Liver (tissue), 8 donors: ENCODE measurements at regions not wholly inside any gene's neighbourhood (a gene's known extent, or its start where the extent isn't known, plus 50 kb on each side); places are given as distances from the start of the nearest gene placed in this dataset.

Experiments used
- DNase-seq: peaks from one replicate; pipeline ENCODE4 v3.0.0-alpha.2; 2017; ENCODE audit warnings: low spot score
- H3K27ac ChIP-seq, 2 donors: one replicate each; pipeline ENCODE4 v1.7.0; 2013; ENCODE audit warnings: inconsistent platforms in 2 of 2, low read length in 2 of 2, control low read depth in 1 of 2, low read depth in 1 of 2, mild to moderate bottlenecking in 1 of 2
- H3K27me3 ChIP-seq, 4 donors: one replicate each; pipeline versions ENCODE4 v1.6.1 to v1.7.0; 2013; ENCODE audit warnings: low read length in 3 of 4, inconsistent platforms in 1 of 4, mild to moderate bottlenecking in 1 of 4, moderate library complexity in 1 of 4; ENCODE audit not compliant: control insufficient read depth in 4 of 4, insufficient read depth in 4 of 4
- H3K36me3 ChIP-seq, 4 donors: one replicate each; pipeline versions ENCODE4 v1.6.1 to v1.7.0; 2013; ENCODE audit warnings: low read length in 3 of 4, mild to moderate bottlenecking in 3 of 4, low read depth in 1 of 4, moderate library complexity in 1 of 4; ENCODE audit not compliant: control insufficient read depth in 4 of 4, insufficient read depth in 3 of 4
- H3K4me1 ChIP-seq, 4 donors: one replicate each; pipeline versions ENCODE4 v1.6.1 to v1.7.0; 2013; ENCODE audit warnings: low read length in 3 of 4, mild to moderate bottlenecking in 3 of 4, moderate library complexity in 1 of 4; ENCODE audit not compliant: control insufficient read depth in 4 of 4, insufficient read depth in 4 of 4
- H3K4me3 ChIP-seq, 3 donors: one replicate each; pipeline versions ENCODE4 v1.6.1 to v1.7.0; 2013; ENCODE audit warnings: low read length in 3 of 3, control low read depth in 1 of 3, low read depth in 1 of 3, mild to moderate bottlenecking in 1 of 3
- H3K9ac ChIP-seq, 2 donors: one replicate each; pipeline ENCODE4 v1.7.0; 2013; ENCODE audit warnings: low read length in 2 of 2, mild to moderate bottlenecking in 2 of 2, moderate library complexity in 2 of 2, control low read depth in 1 of 2, low read depth in 1 of 2
- H3K9me3 ChIP-seq, 4 donors: one replicate each; pipeline versions ENCODE4 v1.6.1 to v1.7.0; 2013; ENCODE audit warnings: low read length in 3 of 4; ENCODE audit not compliant: control insufficient read depth in 4 of 4
- ATF3 ChIP-seq: IDR thresholded peaks from 2 replicates; pipeline ENCODE4 v1.6.1; 2016; ENCODE audit warnings: antibody characterized with exemption
- EGR1 ChIP-seq, 2 donors: IDR thresholded peaks; 2 replicates each; pipeline ENCODE4 v1.6.1; 2016 to 2018; ENCODE audit warnings: antibody characterized with exemption in 2 of 2, low read depth in 2 of 2
- FOXA1 ChIP-seq: IDR thresholded peaks from 2 replicates; pipeline ENCODE4 v1.6.1; 2016; ENCODE audit warnings: antibody characterized with exemption
- FOXA2 ChIP-seq: IDR thresholded peaks from 2 replicates; pipeline ENCODE4 v1.6.1; 2016; ENCODE audit warnings: antibody characterized with exemption
- GABPA ChIP-seq, 2 donors: IDR thresholded peaks in 1 of 2; conservative IDR thresholded peaks in 1 of 2; 2 replicates each; pipeline ENCODE4 v1.6.1; 2016; ENCODE audit warnings: antibody characterized with exemption in 2 of 2, mild to moderate bottlenecking in 1 of 2, moderate library complexity in 1 of 2
- HNF4A ChIP-seq, 2 donors: conservative IDR thresholded peaks; 2 replicates each; pipeline ENCODE4 v1.6.1; 2016; ENCODE audit warnings: antibody characterized with exemption in 2 of 2, mild to moderate bottlenecking in 2 of 2
- HNF4G ChIP-seq: IDR thresholded peaks from 2 replicates; pipeline ENCODE4 v1.6.1; 2016; ENCODE audit warnings: antibody characterized with exemption
- JUND ChIP-seq, 2 donors: IDR thresholded peaks; 2 replicates each; pipeline ENCODE4 v1.6.1; 2016; ENCODE audit warnings: antibody characterized with exemption in 2 of 2
- NR2F2 ChIP-seq: IDR thresholded peaks from 2 replicates; pipeline ENCODE4 v1.6.1; 2016; ENCODE audit warnings: antibody characterized with exemption
- RAD21 ChIP-seq, 2 donors: IDR thresholded peaks; 2 replicates each; pipeline ENCODE4 v1.6.1; 2016; ENCODE audit warnings: antibody characterized with exemption in 2 of 2, mild to moderate bottlenecking in 2 of 2
- RXRA ChIP-seq, 2 donors: IDR thresholded peaks; 2 replicates each; pipeline ENCODE4 v1.6.1; 2017 to 2018; ENCODE audit warnings: antibody characterized with exemption in 2 of 2, mild to moderate bottlenecking in 1 of 2
- SP1 ChIP-seq: IDR thresholded peaks from 2 replicates; pipeline ENCODE4 v1.6.1; 2018; ENCODE audit warnings: antibody characterized with exemption, mild to moderate bottlenecking
- TAF1 ChIP-seq: conservative IDR thresholded peaks from 2 replicates; pipeline ENCODE4 v1.6.1; 2016; ENCODE audit warnings: antibody characterized with exemption, mild to moderate bottlenecking
- YY1 ChIP-seq: IDR thresholded peaks from 2 replicates; pipeline ENCODE4 v1.6.1; 2016; ENCODE audit warnings: antibody characterized with exemption, mild to moderate bottlenecking
- WGBS: extraction: QIAGEN DNeasy Blood & Tissue Kit; methylation state at CpG from one replicate; pipeline ENCODE4 v1.1.7; 2013; 5-methylcytosine and 5-hydroxymethylcytosine counted together
- TF ChIP-seq, protein P1 (sequence below): IDR thresholded peaks from 2 replicates; pipeline ENCODE4 v1.6.1; 2016; ENCODE audit warnings: antibody characterized with exemption, mild to moderate bottlenecking
- TF ChIP-seq, protein P2 (sequence below): IDR thresholded peaks from 2 replicates; pipeline ENCODE4 v1.6.1; 2016; ENCODE audit warnings: antibody characterized with exemption
- TF ChIP-seq, protein P3 (sequence below): fragments of 150-350 bp; IDR thresholded peaks from 2 replicates; pipeline ENCODE4 v1.5.1; 2017; ENCODE audit warnings: improper control_type of control experiment, low read depth, low read length; ENCODE audit not compliant: missing input control
- TF ChIP-seq, protein P4 (sequence below): IDR thresholded peaks from 2 replicates; pipeline ENCODE4 v1.6.1; 2016; ENCODE audit warnings: antibody characterized with exemption
- donor health status: healthy.
- donor health status: healthy.
- donor health status: healthy.
- donor health status: healthy.
- donor health status: healthy.

DNA sequence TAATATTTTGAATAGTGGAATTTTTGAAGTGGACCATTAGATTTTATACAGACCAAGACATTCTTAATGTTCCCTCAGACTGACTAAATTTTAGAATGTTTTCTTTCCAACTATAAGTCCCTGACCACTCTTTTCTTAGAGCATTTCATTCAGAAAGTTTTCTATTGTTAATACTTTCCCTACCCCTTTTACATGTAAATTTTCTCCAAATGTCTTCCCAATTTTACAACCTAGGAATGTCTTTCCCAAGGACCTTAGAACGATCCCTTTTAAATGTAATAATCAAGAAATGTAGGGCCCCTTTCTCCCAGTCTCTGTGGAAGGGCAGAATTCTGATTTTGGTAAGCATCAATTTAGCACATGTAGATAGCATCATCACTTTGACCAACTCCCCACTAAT is 730.0 kb upstream of the B3GALT2 start (continued):
- TF ChIP-seq, protein P1, sequence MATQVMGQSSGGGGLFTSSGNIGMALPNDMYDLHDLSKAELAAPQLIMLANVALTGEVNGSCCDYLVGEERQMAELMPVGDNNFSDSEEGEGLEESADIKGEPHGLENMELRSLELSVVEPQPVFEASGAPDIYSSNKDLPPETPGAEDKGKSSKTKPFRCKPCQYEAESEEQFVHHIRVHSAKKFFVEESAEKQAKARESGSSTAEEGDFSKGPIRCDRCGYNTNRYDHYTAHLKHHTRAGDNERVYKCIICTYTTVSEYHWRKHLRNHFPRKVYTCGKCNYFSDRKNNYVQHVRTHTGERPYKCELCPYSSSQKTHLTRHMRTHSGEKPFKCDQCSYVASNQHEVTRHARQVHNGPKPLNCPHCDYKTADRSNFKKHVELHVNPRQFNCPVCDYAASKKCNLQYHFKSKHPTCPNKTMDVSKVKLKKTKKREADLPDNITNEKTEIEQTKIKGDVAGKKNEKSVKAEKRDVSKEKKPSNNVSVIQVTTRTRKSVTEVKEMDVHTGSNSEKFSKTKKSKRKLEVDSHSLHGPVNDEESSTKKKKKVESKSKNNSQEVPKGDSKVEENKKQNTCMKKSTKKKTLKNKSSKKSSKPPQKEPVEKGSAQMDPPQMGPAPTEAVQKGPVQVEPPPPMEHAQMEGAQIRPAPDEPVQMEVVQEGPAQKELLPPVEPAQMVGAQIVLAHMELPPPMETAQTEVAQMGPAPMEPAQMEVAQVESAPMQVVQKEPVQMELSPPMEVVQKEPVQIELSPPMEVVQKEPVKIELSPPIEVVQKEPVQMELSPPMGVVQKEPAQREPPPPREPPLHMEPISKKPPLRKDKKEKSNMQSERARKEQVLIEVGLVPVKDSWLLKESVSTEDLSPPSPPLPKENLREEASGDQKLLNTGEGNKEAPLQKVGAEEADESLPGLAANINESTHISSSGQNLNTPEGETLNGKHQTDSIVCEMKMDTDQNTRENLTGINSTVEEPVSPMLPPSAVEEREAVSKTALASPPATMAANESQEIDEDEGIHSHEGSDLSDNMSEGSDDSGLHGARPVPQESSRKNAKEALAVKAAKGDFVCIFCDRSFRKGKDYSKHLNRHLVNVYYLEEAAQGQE = no peak
- TF ChIP-seq, protein P2, sequence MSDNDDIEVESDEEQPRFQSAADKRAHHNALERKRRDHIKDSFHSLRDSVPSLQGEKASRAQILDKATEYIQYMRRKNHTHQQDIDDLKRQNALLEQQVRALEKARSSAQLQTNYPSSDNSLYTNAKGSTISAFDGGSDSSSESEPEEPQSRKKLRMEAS = no peak
- no peak for TF ChIP-seq YY1
- TF ChIP-seq RXRA (IDR thresholded peaks at IDR 0.05) = no peak
- no peak for TF ChIP-seq GABPA (IDR thresholded peaks at IDR 0.05 in 1 of 2, conservative IDR thresholded peaks at IDR 0.05 in 1 of 2)
- no peak for TF ChIP-seq SP1
- TF ChIP-seq NR2F2 = no peak
- no peak for TF ChIP-seq TAF1
- no peak for TF ChIP-seq FOXA2
- TF ChIP-seq RAD21 (IDR thresholded peaks at IDR 0.05) = no peak
- TF ChIP-seq HNF4A (conservative IDR thresholded peaks at IDR 0.05) = no peak
- no peak for TF ChIP-seq EGR1 (IDR thresholded peaks at IDR 0.05; ENCODE audit: low read depth in 2 of 2)

GRCh38 chr1:193914871-193915270 is 728.5 kb upstream of the B3GALT2 start:
- Histone ChIP-seq H3K36me3 (no peaks in the 10 kb centered on the region), H3K27ac (no peak overlapping the region), H3K27me3 (no peaks in the 10 kb centered on the region), H3K9ac (no peak overlapping the region), H3K4me1 (no peaks in the 10 kb centered on the region), H3K4me3 (no peak overlapping the region), H3K9me3 (no peaks in the 10 kb centered on the region)
- no peak for DNase-seq
- TF ChIP-seq HNF4G (no peak), HNF4A (conservative IDR thresholded peaks at IDR 0.05) (no peak), FOXA1 (no peak), RAD21 (IDR thresholded peaks at IDR 0.05) (no peak), ATF3 (no peak), NR2F2 (no peak), GABPA (IDR thresholded peaks at IDR 0.05 in 1 of 2, conservative IDR thresholded peaks at IDR 0.05 in 1 of 2) (no peak), FOXA2 (no peak), YY1 (no peak), TAF1 (no peak), SP1 (no peak), RXRA (IDR thresholded peaks at IDR 0.05) (no peak), JUND (IDR thresholded peaks at IDR 0.05) (no peak)
- TF ChIP-seq, protein P2 = no peak
- TF ChIP-seq, protein P1 = no peak
- TF ChIP-seq, protein P3, sequence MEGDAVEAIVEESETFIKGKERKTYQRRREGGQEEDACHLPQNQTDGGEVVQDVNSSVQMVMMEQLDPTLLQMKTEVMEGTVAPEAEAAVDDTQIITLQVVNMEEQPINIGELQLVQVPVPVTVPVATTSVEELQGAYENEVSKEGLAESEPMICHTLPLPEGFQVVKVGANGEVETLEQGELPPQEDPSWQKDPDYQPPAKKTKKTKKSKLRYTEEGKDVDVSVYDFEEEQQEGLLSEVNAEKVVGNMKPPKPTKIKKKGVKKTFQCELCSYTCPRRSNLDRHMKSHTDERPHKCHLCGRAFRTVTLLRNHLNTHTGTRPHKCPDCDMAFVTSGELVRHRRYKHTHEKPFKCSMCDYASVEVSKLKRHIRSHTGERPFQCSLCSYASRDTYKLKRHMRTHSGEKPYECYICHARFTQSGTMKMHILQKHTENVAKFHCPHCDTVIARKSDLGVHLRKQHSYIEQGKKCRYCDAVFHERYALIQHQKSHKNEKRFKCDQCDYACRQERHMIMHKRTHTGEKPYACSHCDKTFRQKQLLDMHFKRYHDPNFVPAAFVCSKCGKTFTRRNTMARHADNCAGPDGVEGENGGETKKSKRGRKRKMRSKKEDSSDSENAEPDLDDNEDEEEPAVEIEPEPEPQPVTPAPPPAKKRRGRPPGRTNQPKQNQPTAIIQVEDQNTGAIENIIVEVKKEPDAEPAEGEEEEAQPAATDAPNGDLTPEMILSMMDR = no peak
- TF ChIP-seq, protein P4, sequence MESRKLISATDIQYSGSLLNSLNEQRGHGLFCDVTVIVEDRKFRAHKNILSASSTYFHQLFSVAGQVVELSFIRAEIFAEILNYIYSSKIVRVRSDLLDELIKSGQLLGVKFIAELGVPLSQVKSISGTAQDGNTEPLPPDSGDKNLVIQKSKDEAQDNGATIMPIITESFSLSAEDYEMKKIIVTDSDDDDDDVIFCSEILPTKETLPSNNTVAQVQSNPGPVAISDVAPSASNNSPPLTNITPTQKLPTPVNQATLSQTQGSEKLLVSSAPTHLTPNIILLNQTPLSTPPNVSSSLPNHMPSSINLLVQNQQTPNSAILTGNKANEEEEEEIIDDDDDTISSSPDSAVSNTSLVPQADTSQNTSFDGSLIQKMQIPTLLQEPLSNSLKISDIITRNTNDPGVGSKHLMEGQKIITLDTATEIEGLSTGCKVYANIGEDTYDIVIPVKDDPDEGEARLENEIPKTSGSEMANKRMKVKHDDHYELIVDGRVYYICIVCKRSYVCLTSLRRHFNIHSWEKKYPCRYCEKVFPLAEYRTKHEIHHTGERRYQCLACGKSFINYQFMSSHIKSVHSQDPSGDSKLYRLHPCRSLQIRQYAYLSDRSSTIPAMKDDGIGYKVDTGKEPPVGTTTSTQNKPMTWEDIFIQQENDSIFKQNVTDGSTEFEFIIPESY = no peak
- WGBS = 94% methylated on average over 3 of the region's 3 CpGs
